Hypothalamus (tissue), 51 donors: ENCODE measurements at regions not wholly inside any gene's neighbourhood (a gene's known extent, or its start where the extent isn't known, plus 50 kb on each side); places are given as distances from the start of the nearest gene placed in this dataset.

ENCODE experiments used
- DNase-seq, 51 donors: peaks; one replicate each; lab custom pipeline; 2025; lab: John Stamatoyannopoulos, UW

GRCh38 chr5:175056831-175057230, 332.4 kb downstream of the MSX2 start:
- no peak for DNase-seq

GRCh38 chr5:175054243-175054642, 329.9 kb downstream of the MSX2 start:
- no peak for DNase-seq

GRCh38 chr5:175052351-175052750, 328.0 kb downstream of the MSX2 start:
- no peak for DNase-seq

GRCh38 chr5:175047048-175047447, 322.7 kb downstream of the MSX2 start:
- DNase-seq, result no peak

GRCh38 chr5:175045820-175046219, 321.4 kb downstream of the MSX2 start:
- DNase-seq, result no peak

GRCh38 chr5:175037820-175038219, 313.4 kb downstream of the MSX2 start:
- no peak for DNase-seq

GRCh38 chr5:175035882-175036533, 311.6 kb downstream of the MSX2 start:
- DNase-seq, result no peak

GRCh38 chr5:175034924-175035323, 310.5 kb downstream of the MSX2 start:
- no peak for DNase-seq

GRCh38 chr5:175032741-175033151, 308.4 kb downstream of the MSX2 start:
- peak in 22 of 51 donors; percentile 3 to 74 (median 22) for DNase-seq

- no peak for DNase-seq
Observed at GRCh38 chr5:175032013-175032412, 307.6 kb downstream of the MSX2 start.

GRCh38 chr5:175027390-175027789, 303.0 kb downstream of the MSX2 start:
- no peak for DNase-seq

GRCh38 chr5:175025077-175025476, 300.7 kb downstream of the MSX2 start:
- DNase-seq, result no peak

GRCh38 chr5:175021841-175022625, 297.7 kb downstream of the MSX2 start:
- DNase-seq, result no peak

GRCh38 chr5:175021321-175021720, 296.9 kb downstream of the MSX2 start:
- no peak for DNase-seq

- DNase-seq, result no peak
Observed at GRCh38 chr5:175015028-175015685, 290.8 kb downstream of the MSX2 start.

- DNase-seq, result no peak
Observed at GRCh38 chr5:175013251-175013650, 288.9 kb downstream of the MSX2 start.

- no peak for DNase-seq
Observed at GRCh38 chr5:175012267-175012666, 287.9 kb downstream of the MSX2 start.

- no peak for DNase-seq
Observed at GRCh38 chr5:175003531-175003930, 279.1 kb downstream of the MSX2 start.

- peak in 3 of 51 donors; percentile 6 to 69 (median 6) for DNase-seq
Observed at GRCh38 chr5:175001876-175002645, 277.7 kb downstream of the MSX2 start.

GRCh38 chr5:175001311-175001710, 276.9 kb downstream of the MSX2 start:
- no peak for DNase-seq

GRCh38 chr5:174999581-174999980, 275.2 kb downstream of the MSX2 start:
- DNase-seq, result peak in 1 of 51 donors; percentile 26
